ENCODE measurements at regions not wholly inside any gene's neighbourhood (a gene's known extent, or its start where the extent isn't known, plus 50 kb on each side); places are given as distances from the start of the nearest gene placed in this dataset.
"Not testable (repeated sequence)": the region's sequence is repeated elsewhere in the genome, so short reads cannot be mapped to it uniquely, and the experiment has no call there.

GRCh38 chr13:99078017-99078771 lies 100.3 kb upstream of the DOCK9 start:
- no peak for DNase-seq

DNA sequence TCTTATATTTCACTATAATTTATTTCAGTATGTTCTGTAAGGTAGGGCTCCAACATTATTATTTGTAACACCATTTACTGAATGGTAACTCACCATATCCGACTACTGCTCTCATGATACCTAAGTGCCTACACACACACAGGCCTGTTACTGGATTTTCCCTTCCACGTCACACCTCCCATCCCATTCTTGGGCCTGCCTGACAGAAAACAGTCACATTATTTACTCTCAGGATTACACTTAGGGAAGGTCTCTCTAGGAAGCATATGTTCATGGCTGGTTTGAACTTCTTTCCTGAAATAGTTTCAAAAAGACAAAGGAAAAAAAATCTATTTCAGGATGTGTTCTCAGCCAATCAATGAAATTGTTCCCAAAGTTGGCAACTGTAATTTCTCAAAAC lies 102.3 kb upstream of the DOCK9 start:
- no peak for DNase-seq

DNA sequence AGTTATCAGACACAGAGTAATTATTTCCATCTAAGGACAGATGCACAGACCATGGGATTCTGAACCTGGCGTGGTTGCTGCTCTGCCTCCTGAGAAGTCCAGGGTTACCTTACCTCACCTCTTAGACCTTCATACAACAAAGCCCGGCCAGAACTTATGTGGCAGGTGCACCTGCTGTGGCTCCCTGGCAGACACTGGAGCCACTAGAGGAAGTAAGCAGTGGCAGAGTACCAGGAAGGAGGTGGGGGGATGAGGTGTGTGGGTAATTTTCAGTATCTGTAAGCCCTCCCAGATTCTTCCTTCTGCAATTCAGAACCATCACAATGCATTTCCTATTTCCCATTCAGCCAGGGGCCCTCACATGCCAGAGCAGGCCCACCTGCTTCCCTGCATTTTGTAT lies 106.1 kb upstream of the DOCK9 start:
- no peak for DNase-seq

DNA sequence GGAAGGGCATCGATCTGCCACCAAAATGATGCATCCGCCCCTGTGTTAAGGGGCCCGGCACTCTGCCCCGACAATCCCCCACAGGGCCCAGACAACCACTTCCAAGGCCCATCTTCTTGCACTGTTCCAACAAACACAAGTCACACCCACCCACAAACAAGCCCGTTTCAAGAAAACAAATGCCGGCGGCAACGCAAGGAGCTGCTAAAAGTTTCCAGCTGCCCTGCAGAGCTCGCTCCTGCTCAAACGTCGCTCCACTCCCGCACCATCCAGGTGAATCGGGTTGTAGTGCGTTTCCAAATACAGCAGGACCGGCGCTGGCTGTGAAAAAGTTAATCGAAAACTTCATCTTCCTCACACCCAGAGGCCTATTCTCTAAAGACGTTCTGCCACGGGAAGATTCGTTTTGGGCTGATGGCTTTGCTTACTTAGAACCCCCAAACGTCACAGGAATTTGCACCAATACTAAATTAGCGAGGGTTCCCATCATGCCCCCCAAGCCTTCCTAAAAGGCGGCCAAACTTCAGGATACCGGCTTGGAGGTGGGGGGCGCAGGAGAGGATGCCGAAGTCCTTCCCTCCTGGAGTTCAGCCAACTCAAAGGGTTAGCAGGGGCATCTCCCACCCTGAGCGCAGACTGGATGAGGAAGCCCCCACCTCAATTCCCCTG lies 107.4 kb upstream of the DOCK9 start:
- no peak for DNase-seq

DNA sequence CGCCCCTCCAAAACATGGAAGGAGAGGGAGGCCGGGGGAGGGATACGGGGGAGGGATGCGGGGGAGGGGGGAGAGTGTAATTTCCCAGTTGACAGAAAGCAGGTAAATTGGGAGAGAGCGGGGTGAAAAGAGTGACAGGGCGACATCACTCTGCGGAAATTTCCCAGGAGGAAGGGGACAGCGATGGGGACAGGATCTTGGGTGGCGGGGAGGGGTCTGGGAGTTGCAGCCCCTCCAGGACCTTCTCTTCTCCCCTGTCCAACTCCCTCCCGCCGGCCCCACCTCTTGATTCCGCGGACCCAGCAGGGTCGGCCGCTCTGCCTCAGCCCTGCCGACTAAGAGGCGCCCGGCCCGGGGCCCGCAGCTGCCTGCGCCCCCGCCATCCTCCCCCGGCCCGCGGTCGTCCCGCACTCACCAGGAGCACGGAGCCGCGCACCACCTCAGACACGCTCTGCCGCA lies 108.0 kb upstream of the DOCK9 start:
- DNase-seq: no peak

DNA sequence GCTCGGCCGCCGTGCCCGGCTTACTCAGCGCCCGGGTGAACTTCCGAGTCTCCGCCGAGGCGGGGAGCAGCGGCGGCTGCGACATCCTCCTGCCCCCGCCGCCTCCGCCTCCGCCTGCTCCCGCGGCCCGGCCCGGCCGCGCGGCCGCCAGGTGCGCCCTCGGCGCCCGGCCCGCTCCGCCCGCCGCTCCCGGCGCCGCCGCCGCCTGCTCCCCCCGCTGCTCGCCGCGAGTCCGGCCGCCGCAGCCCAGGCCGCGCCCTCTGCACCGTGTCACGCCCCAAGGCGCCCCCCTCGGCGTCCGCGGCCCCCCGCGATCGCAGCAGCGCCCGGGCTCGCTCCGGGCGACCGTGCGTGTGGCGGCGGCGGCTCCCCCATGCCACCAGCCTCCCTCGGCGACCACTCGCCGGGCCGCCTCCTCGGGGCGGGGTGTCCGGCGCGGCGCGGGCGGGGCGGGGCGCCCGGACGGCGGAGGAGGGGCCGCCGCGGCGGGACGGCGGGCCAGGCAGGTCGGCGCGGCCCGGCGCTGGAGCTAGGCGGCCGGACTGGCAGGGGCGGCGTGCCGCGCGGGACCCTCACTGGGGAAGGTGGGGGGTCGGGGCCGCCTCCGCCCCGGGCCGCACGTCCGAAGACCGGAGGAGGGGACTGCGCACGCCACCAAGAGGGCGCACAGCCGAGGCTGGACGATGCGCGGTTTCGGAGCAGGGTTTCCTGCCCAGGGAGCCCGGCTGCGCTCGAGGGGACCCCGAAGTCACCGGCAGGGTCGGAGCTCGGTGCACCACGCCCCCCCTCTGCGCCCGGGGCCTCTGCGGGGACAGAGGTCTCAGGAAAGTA lies 108.6 kb upstream of the DOCK9 start:
- peak; percentile 74 for DNase-seq

DNA sequence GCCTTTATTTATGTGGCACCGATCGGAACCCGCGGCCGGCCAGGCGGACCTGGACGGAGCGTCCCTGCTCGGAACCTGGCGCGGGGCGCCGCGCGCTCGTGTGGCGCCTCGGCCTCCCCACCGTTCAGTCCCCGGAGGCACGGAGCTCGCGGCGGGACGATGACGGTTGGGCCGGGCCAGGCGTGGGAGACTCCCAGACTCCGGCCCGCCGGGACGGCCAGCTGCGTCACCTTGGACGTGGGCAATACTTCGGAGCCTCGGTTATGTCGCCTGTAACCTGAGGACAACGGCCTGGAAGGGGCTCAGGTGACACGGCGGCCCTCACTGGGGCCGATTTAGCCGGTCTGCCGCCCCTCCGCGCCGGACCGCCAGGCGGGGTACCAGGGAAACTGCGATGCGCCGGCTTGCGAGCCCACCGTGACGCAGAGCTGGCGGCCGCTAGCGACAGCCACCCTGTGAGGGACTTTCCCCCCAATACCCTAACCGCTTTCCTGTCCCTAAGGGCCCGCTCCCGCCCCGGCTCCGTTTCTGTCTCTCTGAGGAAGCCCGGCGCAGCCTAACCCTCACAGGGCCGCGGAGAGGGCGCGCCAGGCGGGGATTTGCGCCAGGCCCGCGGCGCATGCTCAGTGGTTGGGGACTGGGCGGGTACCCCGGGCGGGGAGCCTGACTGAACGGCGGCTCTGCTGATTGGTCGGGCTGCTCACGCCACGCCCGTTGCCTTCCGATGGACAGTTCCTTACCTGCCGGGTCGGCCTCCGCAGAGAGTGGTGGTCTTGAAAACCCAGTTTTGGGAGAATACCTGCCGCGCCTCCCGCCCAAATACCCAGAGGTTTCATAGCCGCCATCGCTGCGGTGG lies 109.5 kb upstream of the DOCK9 start:
- peak; percentile 94 for DNase-seq

- no peak for DNase-seq
Measured at GRCh38 chr13:99087954-99088491, 110.2 kb upstream of the DOCK9 start.

DNA sequence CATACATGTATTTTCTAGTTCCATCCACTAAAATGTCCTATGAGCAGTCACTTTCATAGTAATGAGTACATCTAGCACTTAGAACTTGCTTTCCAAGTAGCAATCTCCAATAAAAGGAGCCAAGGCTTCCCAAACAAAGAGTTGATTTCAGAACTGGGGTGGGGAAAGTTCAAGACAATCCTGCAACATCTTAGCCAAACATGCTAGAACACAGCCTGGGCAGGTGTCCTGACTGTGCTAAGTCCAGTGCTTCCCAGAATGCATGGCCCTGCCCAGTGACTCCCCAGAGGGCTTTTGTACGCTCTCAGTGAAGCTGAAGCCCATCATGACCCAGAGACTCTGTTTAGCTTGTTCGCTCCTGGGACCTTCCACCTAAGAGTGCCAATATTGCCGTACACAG lies 106.7 kb upstream of the UBAC2 start:
- no peak for DNase-seq

- DNase-seq: not testable (repeated sequence)
Measured at GRCh38 chr13:99101831-99102230, 98.8 kb upstream of the UBAC2 start.

GRCh38 chr13:99103536-99103935 lies 97.1 kb upstream of the UBAC2 start:
- DNase-seq: no peak

DNA sequence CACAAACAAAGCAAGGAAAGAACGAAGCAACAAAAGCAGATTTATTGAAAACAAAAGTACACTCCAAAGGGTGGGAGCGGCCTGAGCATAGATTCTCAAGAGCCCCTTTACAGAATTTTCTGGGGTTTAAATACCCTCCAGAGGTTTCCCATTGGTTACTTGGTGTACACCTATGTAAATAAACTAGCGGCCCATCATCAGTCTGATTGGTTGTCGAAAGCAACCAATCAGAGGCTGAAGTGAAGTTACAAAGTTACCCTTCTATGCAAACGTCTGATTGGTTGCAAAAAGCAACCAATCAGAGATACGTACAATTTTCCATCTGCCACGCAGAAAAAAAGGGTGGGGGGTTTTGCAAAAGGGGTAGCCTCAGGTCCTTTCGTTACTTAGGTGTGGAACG lies 96.3 kb upstream of the UBAC2 start:
- no peak for DNase-seq

GRCh38 chr13:99105160-99105559 lies 95.5 kb upstream of the UBAC2 start:
- no peak for DNase-seq

GRCh38 chr13:99113351-99113750 lies 87.3 kb upstream of the UBAC2 start:
- DNase-seq: no peak

- DNase-seq: no peak
Measured at GRCh38 chr13:99118179-99118578, 82.5 kb upstream of the UBAC2 start.

GRCh38 chr13:99119656-99120055 lies 81.0 kb upstream of the UBAC2 start:
- peak; percentile 55 for DNase-seq

DNA sequence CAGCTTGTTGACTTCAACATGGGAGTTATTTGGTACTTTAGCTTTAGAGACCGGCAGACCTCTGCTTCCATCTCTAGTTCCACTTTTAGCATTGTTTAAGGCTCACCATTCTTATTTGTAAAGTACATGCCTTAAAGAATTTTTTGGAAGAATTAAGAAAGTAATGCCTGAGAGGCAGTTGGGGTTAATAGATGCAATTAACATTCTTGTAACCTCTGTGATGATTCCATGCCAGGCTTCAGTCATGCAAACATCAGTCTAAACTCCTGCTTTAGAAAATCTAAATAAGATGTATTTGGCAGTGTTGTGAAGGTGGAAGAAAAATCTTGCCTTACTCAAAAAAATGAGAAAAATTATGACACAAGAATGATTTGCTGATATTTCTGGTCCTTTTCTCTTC lies 79.9 kb upstream of the UBAC2 start:
- DNase-seq: no peak

GRCh38 chr13:99122171-99122570 lies 78.5 kb upstream of the UBAC2 start:
- DNase-seq: no peak

DNA sequence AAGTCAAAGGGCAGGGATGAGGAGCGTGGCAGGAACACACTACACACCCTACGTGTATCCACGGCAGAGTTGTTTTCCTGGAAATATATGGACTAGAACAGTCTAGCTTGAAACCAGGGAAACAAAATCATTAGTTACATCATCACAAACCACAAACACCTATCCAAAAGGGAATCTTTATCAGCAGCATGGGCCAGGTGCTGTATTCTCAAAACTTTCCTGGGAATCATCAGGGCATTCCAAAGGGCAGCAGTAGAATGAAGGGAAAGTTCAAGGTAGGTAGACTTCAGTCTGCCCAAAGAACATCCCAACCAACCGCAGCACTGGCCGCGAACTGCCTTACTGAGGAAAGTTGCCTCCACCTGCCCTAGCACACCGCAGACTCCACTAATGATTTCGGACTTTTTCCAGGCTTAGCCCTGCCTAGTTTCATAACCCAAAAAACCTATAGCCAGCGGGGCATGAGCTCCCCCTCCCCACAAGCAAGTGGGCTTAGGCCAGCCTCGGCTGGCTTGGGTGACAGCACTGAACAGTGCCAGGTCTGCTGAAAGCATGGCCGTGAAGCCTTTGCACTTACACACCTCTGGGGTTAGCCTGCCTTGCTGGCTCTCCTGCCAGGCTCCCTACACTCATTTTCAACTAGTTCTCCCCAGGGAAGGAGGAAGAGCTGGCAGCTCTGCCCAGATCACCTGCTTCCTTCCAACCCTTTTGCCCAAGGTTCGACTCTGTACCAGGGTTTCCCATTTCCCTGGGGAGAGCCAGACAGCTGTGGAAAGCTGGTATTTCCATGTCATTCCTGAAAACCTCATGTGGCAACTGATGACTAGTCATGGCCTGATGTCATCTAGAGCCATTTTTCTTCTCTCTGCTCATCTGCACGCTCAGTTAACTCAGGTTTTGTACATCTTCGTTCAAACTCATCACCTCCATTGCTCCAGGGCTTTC lies 77.3 kb upstream of the UBAC2 start:
- no peak for DNase-seq

GRCh38 chr13:99124046-99124400 lies 76.6 kb upstream of the UBAC2 start:
- no peak for DNase-seq

DNA sequence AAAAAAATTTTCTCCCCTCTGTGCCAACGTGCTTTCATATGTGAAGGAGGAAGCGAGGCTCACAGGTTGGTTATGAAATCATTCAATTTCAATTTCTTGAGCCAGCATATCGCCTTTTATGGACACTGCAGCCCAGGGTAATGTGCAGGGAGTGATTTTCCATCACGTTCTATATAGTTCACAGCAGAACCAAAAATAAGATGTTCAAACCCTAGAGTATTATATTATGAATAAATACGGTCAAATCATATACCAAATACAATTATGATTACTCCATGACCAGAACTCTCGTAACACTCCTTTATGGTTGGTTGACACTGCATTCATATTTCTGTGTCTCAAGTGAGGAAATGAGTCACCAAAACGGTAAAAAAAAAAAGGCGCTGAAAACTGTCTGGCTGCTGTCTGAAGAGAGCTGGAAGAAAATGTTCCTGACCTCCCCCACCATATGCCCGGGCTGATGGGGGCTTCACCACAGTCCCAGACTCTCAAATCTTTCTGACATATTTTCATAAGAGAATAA lies 75.8 kb upstream of the UBAC2 start:
- DNase-seq: no peak
